GM23338 (cell line): ENCODE measurements at regions not wholly inside any gene's neighbourhood (a gene's known extent, or its start where the extent isn't known, plus 50 kb on each side); places are given as distances from the start of the nearest gene placed in this dataset.

Experiments
- ATAC-seq: fragments of 200-7000 bp; cut with Tn5 transposase; 3 replicates; pipeline ENCODE4 v1.9.1; 2020
- DNase-seq: peaks from one replicate; pipeline ENCODE4 v3.0.0-alpha.2; 2015; ENCODE audit warnings: low spot score
- H2AFZ ChIP-seq: fragments of 200-600 bp; sonication (generic); 2 replicates; pipeline ENCODE4 v1.8.0; 2016; ENCODE audit warnings: antibody characterized with exemption, mild to moderate bottlenecking, moderate library complexity
- H3F3A ChIP-seq: fragments of 200-600 bp; sonication (generic); replicated peaks from 2 replicates; pipeline ENCODE4 v1.8.0; 2017; ENCODE audit warnings: antibody characterized with exemption, mixed run types, low read depth
- H3K27ac ChIP-seq: fragments of 200-600 bp; sonication (generic); 2 replicates; pipeline ENCODE4 v1.6.1; 2016; ENCODE audit warnings: low read depth
- H3K27me3 ChIP-seq: fragments of 200-600 bp; sonication (generic); 2 replicates; pipeline ENCODE4 v1.8.0; 2016; ENCODE audit warnings: mild to moderate bottlenecking, mixed run types, moderate library complexity; ENCODE audit not compliant: insufficient read depth
- H3K36me3 ChIP-seq: fragments of 200-600 bp; sonication (generic); 2 replicates; pipeline ENCODE4 v1.8.0; 2016; ENCODE audit warnings: mild to moderate bottlenecking; ENCODE audit not compliant: insufficient read depth
- H3K4me1 ChIP-seq: fragments of 200-600 bp; sonication (generic); 2 replicates; pipeline ENCODE4 v1.8.0; 2016; ENCODE audit warnings: mild to moderate bottlenecking, moderate library complexity; ENCODE audit not compliant: insufficient read depth
- H3K4me2 ChIP-seq: fragments of 200-600 bp; sonication (generic); 2 replicates; pipeline ENCODE4 v1.7.1; 2017; ENCODE audit warnings: mixed run types
- H3K4me3 ChIP-seq: fragments of 200-600 bp; sonication (generic); 2 replicates; pipeline ENCODE4 v1.6.1; 2016; ENCODE audit warnings: mixed run types
- H3K79me2 ChIP-seq: fragments of 200-600 bp; sonication (generic); replicated peaks from 2 replicates; pipeline ENCODE4 v1.8.0; 2017; ENCODE audit warnings: mild to moderate bottlenecking; ENCODE audit not compliant: insufficient read depth
- H3K9me2 ChIP-seq: fragments of 200-600 bp; sonication (generic); 2 replicates; pipeline ENCODE4 v1.8.0; 2017; ENCODE audit not compliant: insufficient read depth
- H4K20me1 ChIP-seq: fragments of 200-600 bp; sonication (generic); replicated peaks from 2 replicates; pipeline ENCODE4 v1.8.0; 2017; ENCODE audit warnings: mild to moderate bottlenecking; ENCODE audit not compliant: insufficient read depth
- H3K27ac Mint-ChIP-seq: 2 replicates; pipeline ENCODE4 v1.8.0; 2020; ENCODE audit warnings: inconsistent platforms, mild to moderate bottlenecking, moderate library complexity, mixed read lengths
- H3K27me3 Mint-ChIP-seq: 3 replicates; pipeline ENCODE4 v1.8.0; 2022; ENCODE audit warnings: low read depth, mild to moderate bottlenecking, moderate library complexity, mixed read lengths, inconsistent platforms; ENCODE audit not compliant: insufficient read depth, poor library complexity
- H3K36me3 Mint-ChIP-seq: 3 replicates; pipeline ENCODE4 v1.8.0; 2021; ENCODE audit warnings: low read depth, mild to moderate bottlenecking, inconsistent platforms, moderate library complexity, mixed read lengths
- H3K4me1 Mint-ChIP-seq: 3 replicates; pipeline ENCODE4 v1.8.0; 2020; ENCODE audit warnings: mild to moderate bottlenecking, inconsistent platforms, mixed read lengths
- H3K4me3 Mint-ChIP-seq: 3 replicates; pipeline ENCODE4 v1.8.0; 2021; ENCODE audit warnings: moderate library complexity, mild to moderate bottlenecking, inconsistent platforms, mixed read lengths
- H3K9me3 Mint-ChIP-seq: 3 replicates; pipeline ENCODE4 v1.8.0; 2020; ENCODE audit warnings: moderate library complexity, mild to moderate bottlenecking, inconsistent platforms, mixed read lengths
- EZH2phosphoT487 ChIP-seq: fragments of 200-600 bp; sonication (generic); IDR thresholded peaks from one replicate; pipeline ENCODE4 v1.8.1; 2018; ENCODE audit warnings: antibody characterized with exemption; ENCODE audit not compliant: unreplicated experiment
- JUNB ChIP-seq: IDR thresholded peaks from one replicate; pipeline ENCODE4 v1.6.1; 2016; ENCODE audit warnings: antibody characterized with exemption; ENCODE audit not compliant: unreplicated experiment
- NANOG ChIP-seq: IDR thresholded peaks from 2 replicates; pipeline ENCODE4 v1.6.1; 2016; ENCODE audit warnings: antibody characterized with exemption, borderline replicate concordance
- STAT1 ChIP-seq: IDR thresholded peaks from one replicate; pipeline ENCODE4 v1.6.1; 2016; ENCODE audit warnings: antibody characterized with exemption; ENCODE audit not compliant: unreplicated experiment
- ZNF331 ChIP-seq: fragments of 250-450 bp; sonication (Bioruptor Pico); IDR thresholded peaks from 2 replicates; pipeline ENCODE4 v1.5.0; 2020; ENCODE audit warnings: low read depth, mild to moderate bottlenecking, moderate library complexity
- TF ChIP-seq, protein P1 (sequence below): fragments of 250-450 bp; sonication (Bioruptor Pico); IDR thresholded peaks from 2 replicates; pipeline ENCODE4 v1.5.0; 2020; ENCODE audit warnings: mild to moderate bottlenecking, moderate library complexity
- TF ChIP-seq, protein P2 (sequence below), 2 experiments: fragments of 200-600 bp in 1 of 2; sonication (generic) in 1 of 2; conservative IDR thresholded peaks; 2 replicates each; pipeline versions ENCODE4 v1.5.1 to v1.6.1; 2016 to 2017; ENCODE audit warnings: antibody characterized with exemption in 2 of 2, low read depth in 2 of 2, mild to moderate bottlenecking in 2 of 2, moderate library complexity in 1 of 2

DNA sequence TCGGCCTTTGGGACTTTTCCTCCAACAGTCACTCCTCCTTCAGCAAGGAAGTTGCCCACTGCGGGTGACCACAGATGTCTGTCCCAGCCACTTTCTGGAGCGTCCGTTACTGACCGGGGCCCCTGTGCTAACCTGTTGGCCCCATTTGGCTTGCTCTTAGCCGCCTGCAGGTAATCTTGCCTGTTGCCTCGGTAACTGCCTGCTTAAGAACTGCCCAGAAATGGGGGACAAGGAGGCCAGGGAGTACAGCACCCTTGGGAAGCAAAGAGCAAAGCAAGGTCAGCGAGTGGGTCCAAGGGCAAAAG lies 338.8 kb upstream of the SFSWAP start:
- Histone ChIP-seq H3K79me2 (no peaks in the 10 kb centered on the region), H3K4me1 (no peaks in the 10 kb centered on the region), H4K20me1 (no peaks in the 10 kb centered on the region), H3K4me3 (no peak overlapping the region), H2AFZ (no peak overlapping the region), H3K27ac (no peak overlapping the region), H3K36me3 (no peaks in the 10 kb centered on the region), H3K9me2 (no peaks in the 10 kb centered on the region), H3K27me3 (no peaks in the 10 kb centered on the region), H3K4me2 (no peak overlapping the region), H3F3A (no peaks in the 10 kb centered on the region)
- no peak for ATAC-seq
- no peak overlapping the region for H3K4me3 Mint-ChIP-seq
- H3K27ac Mint-ChIP-seq: no peak overlapping the region
- H3K36me3 Mint-ChIP-seq: no peaks in the 10 kb centered on the region; the same call in 2 of the 3 replicates
- no peak for DNase-seq
- peaks cover 3% of the 10 kb centered on the region; the same call in 1 of the 3 replicates for H3K4me1 Mint-ChIP-seq
- peaks cover 8% of the 10 kb centered on the region for H3K27me3 Mint-ChIP-seq
- no peak for TF ChIP-seq NANOG
- no peak for TF ChIP-seq ZNF331 (CRISPR knock-in tag)
- TF ChIP-seq, protein P1, sequence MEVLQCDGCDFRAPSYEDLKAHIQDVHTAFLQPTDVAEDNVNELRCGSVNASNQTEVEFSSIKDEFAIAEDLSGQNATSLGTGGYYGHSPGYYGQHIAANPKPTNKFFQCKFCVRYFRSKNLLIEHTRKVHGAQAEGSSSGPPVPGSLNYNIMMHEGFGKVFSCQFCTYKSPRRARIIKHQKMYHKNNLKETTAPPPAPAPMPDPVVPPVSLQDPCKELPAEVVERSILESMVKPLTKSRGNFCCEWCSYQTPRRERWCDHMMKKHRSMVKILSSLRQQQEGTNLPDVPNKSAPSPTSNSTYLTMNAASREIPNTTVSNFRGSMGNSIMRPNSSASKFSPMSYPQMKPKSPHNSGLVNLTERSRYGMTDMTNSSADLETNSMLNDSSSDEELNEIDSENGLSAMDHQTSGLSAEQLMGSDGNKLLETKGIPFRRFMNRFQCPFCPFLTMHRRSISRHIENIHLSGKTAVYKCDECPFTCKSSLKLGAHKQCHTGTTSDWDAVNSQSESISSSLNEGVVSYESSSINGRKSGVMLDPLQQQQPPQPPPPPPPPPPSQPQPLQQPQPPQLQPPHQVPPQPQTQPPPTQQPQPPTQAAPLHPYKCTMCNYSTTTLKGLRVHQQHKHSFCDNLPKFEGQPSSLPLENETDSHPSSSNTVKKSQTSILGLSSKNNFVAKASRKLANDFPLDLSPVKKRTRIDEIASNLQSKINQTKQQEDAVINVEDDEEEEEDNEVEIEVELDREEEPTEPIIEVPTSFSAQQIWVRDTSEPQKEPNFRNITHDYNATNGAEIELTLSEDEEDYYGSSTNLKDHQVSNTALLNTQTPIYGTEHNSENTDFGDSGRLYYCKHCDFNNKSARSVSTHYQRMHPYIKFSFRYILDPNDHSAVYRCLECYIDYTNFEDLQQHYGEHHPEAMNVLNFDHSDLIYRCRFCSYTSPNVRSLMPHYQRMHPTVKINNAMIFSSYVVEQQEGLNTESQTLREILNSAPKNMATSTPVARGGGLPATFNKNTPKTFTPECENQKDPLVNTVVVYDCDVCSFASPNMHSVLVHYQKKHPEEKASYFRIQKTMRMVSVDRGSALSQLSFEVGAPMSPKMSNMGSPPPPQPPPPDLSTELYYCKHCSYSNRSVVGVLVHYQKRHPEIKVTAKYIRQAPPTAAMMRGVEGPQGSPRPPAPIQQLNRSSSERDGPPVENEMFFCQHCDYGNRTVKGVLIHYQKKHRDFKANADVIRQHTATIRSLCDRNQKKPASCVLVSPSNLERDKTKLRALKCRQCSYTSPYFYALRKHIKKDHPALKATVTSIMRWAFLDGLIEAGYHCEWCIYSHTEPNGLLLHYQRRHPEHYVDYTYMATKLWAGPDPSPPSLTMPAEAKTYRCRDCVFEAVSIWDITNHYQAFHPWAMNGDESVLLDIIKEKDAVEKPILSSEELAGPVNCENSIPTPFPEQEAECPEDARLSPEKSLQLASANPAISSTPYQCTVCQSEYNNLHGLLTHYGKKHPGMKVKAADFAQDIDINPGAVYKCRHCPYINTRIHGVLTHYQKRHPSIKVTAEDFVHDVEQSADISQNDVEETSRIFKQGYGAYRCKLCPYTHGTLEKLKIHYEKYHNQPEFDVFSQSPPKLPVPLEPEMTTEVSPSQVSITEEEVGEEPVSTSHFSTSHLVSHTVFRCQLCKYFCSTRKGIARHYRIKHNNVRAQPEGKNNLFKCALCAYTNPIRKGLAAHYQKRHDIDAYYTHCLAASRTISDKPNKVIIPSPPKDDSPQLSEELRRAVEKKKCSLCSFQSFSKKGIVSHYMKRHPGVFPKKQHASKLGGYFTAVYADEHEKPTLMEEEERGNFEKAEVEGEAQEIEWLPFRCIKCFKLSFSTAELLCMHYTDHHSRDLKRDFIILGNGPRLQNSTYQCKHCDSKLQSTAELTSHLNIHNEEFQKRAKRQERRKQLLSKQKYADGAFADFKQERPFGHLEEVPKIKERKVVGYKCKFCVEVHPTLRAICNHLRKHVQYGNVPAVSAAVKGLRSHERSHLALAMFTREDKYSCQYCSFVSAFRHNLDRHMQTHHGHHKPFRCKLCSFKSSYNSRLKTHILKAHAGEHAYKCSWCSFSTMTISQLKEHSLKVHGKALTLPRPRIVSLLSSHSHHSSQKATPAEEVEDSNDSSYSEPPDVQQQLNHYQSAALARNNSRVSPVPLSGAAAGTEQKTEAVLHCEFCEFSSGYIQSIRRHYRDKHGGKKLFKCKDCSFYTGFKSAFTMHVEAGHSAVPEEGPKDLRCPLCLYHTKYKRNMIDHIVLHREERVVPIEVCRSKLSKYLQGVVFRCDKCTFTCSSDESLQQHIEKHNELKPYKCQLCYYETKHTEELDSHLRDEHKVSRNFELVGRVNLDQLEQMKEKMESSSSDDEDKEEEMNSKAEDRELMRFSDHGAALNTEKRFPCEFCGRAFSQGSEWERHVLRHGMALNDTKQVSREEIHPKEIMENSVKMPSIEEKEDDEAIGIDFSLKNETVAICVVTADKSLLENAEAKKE (CRISPR knock-in tag): no peak
- no peak for TF ChIP-seq STAT1
- TF ChIP-seq EZH2phosphoT487: no peak
- TF ChIP-seq, protein P2, sequence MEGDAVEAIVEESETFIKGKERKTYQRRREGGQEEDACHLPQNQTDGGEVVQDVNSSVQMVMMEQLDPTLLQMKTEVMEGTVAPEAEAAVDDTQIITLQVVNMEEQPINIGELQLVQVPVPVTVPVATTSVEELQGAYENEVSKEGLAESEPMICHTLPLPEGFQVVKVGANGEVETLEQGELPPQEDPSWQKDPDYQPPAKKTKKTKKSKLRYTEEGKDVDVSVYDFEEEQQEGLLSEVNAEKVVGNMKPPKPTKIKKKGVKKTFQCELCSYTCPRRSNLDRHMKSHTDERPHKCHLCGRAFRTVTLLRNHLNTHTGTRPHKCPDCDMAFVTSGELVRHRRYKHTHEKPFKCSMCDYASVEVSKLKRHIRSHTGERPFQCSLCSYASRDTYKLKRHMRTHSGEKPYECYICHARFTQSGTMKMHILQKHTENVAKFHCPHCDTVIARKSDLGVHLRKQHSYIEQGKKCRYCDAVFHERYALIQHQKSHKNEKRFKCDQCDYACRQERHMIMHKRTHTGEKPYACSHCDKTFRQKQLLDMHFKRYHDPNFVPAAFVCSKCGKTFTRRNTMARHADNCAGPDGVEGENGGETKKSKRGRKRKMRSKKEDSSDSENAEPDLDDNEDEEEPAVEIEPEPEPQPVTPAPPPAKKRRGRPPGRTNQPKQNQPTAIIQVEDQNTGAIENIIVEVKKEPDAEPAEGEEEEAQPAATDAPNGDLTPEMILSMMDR (conservative IDR thresholded peaks at IDR 0.05; ENCODE audit: low read depth in 2 of 2): no peak
- TF ChIP-seq JUNB: no peak
- H3K9me3 Mint-ChIP-seq: no peaks in the 10 kb centered on the region; the same call in 2 of the 3 replicates
